GM21619 (cell line): ENCODE measurements at regions not wholly inside any gene's neighbourhood (a gene's known extent, or its start where the extent isn't known, plus 50 kb on each side); places are given as distances from the start of the nearest gene placed in this dataset.

Experiments
- ATAC-seq: cut with Tn5 transposase; IDR thresholded peaks from one replicate; pipeline ENCODE4 v1.9.1; 2021; ENCODE audit not compliant: unreplicated experiment

GRCh38 chr1:103171041-103171590, 62.8 kb upstream of the COL11A1 start:
- ATAC-seq = no peak

- ATAC-seq = no peak
Observed at GRCh38 chr1:103170609-103171008, 62.3 kb upstream of the COL11A1 start.

GRCh38 chr1:103162360-103162759, 54.0 kb upstream of the COL11A1 start:
- ATAC-seq = no peak

- ATAC-seq = no peak
Observed at GRCh38 chr1:103160281-103160680, 52.0 kb upstream of the COL11A1 start.
